ENCODE measurements at regions not wholly inside any gene's neighbourhood (a gene's known extent, or its start where the extent isn't known, plus 50 kb on each side); places are given as distances from the start of the nearest gene placed in this dataset.

GRCh38 chr18:73249030-73249429 lies 381.2 kb upstream of the NETO1 start:
- no peak for DNase-seq

DNA sequence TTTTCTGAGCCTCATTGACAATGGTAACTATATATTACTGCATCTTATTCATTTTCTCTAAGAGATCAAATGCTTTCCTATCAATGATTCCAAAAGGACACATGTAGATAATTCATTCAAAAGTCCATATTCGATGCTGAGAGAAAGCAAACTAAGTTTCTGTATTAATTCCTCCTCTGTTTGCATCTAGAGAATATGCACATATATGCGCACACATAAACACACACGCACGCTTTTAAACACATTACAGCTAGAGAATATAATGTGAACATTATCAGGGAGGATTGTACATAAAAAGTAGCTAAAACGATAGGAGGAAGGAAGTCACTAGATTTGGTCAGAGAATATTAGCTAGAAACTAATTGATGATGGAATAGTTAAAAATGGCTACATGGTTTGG lies 379.0 kb upstream of the NETO1 start:
- no peak for DNase-seq

- no peak for DNase-seq
These were observed 377.6 kb upstream of the NETO1 start for GRCh38 chr18:73245345-73245744.

GRCh38 chr18:73244401-73244800 lies 376.6 kb upstream of the NETO1 start:
- DNase-seq = no peak

- DNase-seq = no peak
These were observed 373.1 kb upstream of the NETO1 start for GRCh38 chr18:73240899-73241298.

DNA sequence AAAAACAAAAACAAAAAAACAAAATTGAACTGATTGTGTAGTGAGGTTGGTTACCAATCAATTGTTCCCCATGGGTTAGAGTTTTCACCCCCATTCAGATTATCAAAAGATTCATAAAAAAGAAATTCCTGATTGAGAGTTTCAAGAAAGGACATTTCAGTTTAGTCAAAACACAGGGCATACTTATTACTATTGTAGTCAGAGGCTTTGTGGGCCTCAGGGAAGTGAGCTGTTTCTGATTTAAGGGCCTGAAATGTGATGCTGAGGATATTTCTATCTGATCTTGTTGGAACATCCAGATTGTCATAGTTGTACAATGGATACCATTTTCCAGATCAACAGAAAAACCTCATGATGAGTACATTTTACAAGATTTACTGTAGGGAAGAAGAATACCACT lies 368.1 kb upstream of the NETO1 start:
- DNase-seq = no peak

DNA sequence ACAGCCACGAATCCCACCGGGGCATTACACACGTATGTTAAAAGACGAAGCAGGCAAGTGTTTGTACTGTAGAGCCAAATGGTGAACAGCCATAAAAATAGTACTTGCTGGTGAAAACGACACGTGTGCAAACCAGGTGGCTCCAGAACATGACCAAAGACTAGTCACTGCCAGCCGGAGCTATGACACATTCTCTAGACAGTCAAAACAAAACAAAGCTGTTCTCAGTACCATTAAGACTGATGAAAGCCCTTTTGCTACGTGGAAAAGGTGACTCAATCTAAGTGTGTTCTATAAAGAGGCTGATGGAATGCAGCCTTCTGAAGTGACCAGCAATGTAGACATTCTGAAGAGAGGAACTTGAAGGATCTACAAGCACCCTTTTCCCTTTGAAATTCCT lies 367.7 kb upstream of the NETO1 start:
- DNase-seq = no peak

DNA sequence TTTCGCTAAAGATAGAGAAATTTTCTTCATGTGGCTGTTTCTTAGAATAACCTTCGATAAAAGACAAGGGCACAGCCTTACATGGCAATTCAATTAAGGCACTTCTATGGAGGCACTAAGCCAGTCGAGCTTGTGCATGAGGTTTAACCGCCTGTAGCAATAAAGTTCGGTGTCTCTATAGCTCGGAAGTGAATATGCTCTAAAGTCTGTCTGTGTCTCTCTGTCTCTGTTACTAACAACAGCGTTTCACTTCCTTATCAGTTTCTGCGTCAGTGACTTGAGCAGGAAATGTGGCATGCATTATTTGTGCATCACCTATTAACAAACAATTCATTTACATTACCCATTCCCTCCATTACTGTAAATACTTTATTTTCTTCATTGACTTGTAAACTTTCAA lies 365.1 kb upstream of the NETO1 start:
- DNase-seq = no peak

GRCh38 chr18:73220663-73221062 lies 352.9 kb upstream of the NETO1 start:
- DNase-seq = no peak

GRCh38 chr18:73218293-73218692 lies 350.5 kb upstream of the NETO1 start:
- DNase-seq = no peak

DNA sequence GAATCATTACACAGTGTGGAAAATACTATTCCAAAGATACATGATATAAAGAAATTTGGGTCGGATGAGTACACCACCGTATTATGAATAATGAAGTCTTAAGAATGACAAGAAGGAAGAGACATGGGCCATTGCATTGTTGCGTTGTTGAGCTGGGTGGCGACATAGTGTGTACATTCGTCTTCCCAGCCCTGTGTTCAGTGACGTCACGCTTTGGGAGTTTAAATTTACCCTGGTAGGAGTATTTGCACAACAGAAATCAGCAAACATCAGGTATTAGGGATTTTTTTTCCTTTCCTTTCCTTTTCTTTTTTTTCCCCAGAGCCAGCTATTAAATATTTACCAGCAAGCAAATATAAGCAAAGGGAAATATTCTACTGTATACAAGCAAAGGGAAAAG lies 347.2 kb upstream of the NETO1 start:
- no peak for DNase-seq

GRCh38 chr18:73212442-73212841 lies 344.7 kb upstream of the NETO1 start:
- DNase-seq = no peak

DNA sequence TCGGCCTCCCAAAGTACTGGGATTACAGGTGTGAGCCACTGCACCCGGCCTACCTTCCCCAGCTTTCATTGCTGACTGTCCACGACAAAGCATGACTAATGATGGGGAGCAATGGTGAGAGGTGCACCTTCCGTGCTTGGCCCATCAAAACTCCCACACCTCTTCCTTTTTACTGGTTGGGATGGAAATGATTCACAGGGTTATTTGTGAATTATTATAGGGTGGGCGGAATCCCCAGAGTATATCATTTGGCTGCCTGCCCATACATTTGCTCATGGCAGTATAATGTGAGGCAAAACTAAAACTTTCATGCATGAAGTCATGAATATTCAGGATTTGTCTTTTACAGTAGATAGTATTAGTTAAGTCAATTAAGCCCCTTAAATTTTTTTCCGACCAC lies 334.2 kb upstream of the NETO1 start:
- DNase-seq = no peak

DNA sequence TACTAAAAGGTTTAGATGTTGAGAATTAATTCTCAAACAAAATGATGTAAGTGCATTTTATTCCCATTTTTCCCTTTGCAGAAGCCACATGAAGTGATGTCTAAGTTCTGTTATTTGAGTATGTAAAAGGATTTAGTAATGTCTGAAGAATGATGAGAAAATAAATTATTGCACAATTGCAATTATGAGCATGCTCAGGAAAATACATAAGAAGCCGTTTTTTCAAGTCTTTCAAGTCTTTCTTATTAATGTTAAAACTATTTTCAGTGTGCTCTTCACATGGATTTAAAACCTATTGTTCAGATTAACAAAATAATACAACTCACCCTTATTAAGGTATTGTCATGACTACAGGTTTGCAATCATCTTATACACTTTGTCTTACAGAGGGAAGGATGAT lies 331.4 kb upstream of the NETO1 start:
- no peak for DNase-seq

DNA sequence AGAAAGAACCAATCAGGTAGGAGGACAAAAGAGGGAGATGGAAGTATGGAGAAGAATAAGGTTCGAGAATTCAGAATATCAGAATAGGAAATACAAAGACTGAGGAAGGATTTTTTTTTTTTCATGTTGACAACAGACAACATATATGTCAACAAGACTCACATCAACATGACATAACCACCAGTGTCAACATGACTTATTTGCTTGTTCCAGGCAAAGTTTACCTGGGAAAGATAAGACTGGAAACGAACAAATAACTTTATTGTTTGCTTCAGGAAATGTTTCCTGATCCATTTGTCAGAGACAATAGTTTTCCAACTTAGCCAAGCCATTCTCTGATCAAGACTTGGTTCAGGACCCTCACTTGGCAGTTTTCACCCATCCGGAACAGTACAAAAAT lies 321.9 kb upstream of the NETO1 start:
- no peak for DNase-seq

DNA sequence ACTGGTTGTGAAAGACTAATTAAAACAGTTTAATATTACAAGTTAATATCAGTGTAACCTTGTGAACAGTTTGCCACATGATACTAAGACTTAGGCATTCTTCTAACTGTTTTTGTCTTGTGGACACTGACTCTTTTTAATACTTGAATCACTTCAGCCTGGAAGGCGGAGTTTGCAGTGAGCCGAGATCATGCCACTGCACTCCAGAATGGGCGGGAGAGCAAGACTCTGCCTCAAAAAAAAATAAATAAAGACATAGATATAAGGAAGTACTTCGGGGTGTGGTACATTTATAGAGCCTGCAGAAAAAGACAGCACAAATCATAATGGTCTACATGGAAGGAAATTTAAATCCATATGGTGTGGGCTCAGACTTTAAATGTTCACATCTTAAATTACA lies 300.4 kb upstream of the NETO1 start:
- no peak for DNase-seq

GRCh38 chr18:73164430-73164829 lies 296.6 kb upstream of the NETO1 start:
- DNase-seq = no peak

GRCh38 chr18:73163236-73163635 lies 295.4 kb upstream of the NETO1 start:
- no peak for DNase-seq

GRCh38 chr18:73156117-73156516 lies 288.3 kb upstream of the NETO1 start:
- DNase-seq = no peak

GRCh38 chr18:73153271-73153670 lies 285.5 kb upstream of the NETO1 start:
- no peak for DNase-seq

DNA sequence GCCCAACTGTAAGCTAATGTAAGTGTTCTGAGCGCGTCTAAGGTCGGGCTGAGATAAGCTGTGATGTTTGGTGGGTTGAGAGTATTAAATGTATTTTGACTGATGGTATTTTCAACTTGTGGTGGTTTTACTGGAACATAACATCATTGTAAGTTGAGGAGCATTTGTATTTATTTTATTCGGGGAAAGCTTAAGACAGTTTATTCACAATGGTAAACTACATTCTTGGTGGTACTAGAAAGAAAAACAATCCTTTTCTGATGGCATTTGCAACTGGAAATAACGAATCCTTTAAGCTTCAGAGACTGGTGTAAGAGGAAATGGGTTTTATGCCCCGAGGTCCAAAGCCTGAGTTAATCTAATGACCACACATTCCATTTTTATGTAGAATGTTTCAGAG lies 283.3 kb upstream of the NETO1 start:
- DNase-seq = no peak

DNA sequence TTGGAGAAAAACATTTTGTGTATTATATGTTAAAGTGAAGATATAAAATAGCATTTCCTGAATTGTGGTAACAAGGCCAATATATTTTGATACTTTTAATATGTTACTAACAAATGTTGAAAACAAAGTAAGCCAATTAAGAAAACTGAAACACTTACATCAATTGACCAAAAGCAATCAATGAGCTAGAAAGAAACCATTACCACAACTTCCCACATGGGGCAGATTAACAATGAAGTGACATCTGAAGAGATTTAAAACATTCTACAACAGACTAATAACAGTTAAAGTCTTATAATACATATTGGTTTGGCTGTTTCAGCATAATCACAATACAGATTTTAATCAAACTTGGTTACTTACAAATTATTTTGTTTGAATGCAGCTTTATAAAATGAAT lies 282.4 kb upstream of the NETO1 start:
- no peak for DNase-seq

DNA sequence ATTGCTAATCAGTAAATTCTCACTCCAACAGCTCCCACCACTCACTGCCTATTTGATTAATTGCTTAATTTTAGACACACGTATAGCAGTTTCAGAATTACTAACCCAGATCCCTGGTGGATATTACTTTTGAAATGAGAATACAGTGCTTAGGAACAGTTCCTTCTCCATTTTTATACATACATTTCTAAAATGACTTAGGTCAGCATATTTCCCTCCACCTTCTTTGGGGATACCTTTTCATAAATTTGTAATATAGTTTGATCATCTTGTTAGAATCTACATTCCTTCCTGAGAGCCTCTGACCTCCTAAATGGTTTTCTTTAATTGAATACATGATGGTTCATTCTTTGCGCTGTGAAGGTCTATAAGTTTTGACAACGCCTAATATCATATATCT lies 279.8 kb upstream of the NETO1 start:
- no peak for DNase-seq

DNA sequence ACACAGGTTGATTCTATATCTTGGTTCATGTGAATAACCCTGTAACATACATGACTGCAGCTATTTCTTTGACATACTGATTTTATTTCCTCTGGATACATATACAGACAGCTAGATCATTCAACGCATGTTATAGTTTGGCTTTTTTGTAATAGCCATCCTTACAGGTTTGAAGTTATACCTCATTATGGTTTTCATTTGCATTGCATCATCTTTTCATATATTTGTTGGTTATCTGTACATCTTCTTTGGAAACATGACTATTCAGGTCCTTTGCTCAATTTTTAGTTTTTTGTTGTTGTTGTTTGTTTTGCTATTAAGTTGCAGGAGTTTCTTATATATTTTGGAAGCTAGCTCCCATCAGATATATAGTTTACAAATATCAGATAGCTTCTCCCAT lies 276.2 kb upstream of the NETO1 start:
- no peak for DNase-seq

GRCh38 chr18:73136134-73136533 lies 268.3 kb upstream of the NETO1 start:
- no peak for DNase-seq
